GM18861 (cell line): ENCODE measurements at regions not wholly inside any gene's neighbourhood (a gene's known extent, or its start where the extent isn't known, plus 50 kb on each side); places are given as distances from the start of the nearest gene placed in this dataset.
"Not testable (repeated sequence)": the region's sequence is repeated elsewhere in the genome, so short reads cannot be mapped to it uniquely, and the experiment has no call there.

Experiments used
- ATAC-seq: cut with Tn5 transposase; IDR thresholded peaks from one replicate; pipeline ENCODE4 v1.9.1; 2021; ENCODE audit not compliant: unreplicated experiment

DNA sequence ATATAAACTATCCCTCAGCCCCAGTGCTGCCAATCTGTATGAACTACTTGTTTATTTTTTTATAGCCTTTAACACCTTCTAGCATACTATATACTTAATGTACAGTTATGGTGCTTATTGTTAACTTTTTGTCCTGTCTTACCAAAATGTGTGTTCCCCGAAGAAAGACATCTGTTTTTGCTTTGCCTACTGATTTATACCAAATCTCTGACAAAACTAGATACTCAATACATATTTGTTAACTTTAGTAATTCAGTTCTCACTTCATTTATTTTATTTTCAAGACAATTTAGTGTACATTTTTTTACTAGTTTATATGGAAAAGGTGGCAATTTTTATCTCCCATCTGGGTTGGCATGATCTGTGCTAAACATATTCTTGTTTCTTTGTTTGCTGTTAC, 824.3 kb upstream of the ATXN8OS start:
- ATAC-seq = no peak

DNA sequence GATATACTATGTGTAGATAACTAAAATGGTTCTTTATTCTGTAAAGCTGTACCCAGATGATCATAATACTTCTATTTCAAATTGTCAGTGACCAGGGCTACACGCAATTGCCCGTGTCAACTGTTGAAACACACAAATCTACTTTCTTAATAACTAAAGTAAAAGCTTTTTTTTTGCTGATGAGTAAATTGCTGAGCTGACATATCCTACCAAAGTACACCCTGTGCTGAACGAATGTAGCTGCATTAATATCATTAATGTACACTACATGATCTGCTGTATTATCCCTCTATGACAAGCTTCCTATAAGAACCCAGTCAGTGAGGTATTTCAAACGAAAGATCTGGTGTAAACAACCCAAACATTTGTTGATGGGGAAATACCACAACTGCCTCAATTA, 827.2 kb upstream of the ATXN8OS start:
- no peak for ATAC-seq

DNA sequence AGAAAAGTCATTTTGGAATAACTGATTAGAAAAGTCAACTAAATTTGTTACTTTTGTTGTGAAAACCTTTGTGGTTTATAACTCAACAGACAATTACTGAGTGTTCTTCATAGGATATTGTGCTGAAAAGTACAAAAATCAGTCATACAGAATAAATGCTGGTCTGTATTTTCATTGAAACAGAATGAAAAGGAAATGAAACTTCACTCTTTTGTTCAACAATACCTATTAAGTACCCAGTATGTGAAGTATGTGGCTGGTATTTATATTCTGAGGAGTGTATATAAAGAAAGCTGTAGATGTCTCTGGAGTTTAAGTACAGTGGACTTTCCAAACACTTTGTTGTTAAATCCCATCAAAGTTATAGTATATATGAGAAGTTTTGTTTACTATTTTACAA, 828.4 kb upstream of the ATXN8OS start:
- no peak for ATAC-seq

DNA sequence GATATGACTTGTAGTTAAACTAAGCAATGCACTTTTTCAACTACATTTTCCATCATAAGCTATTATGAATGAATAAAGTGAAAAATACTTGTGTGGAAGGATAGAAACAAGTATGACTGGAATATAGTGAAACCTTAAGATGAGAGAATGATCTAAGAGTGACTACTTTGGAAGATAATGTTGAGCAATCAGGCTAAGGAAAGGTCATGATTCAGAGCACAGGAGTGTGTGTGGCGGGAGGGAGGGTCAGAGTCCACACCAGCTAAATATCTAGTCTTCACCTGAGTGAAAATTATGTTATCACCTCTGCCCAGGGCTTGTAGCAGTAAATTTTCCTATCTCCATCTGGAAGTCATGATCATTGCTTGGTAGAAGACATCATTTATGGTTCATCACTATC, 833.4 kb upstream of the ATXN8OS start:
- no peak for ATAC-seq

DNA sequence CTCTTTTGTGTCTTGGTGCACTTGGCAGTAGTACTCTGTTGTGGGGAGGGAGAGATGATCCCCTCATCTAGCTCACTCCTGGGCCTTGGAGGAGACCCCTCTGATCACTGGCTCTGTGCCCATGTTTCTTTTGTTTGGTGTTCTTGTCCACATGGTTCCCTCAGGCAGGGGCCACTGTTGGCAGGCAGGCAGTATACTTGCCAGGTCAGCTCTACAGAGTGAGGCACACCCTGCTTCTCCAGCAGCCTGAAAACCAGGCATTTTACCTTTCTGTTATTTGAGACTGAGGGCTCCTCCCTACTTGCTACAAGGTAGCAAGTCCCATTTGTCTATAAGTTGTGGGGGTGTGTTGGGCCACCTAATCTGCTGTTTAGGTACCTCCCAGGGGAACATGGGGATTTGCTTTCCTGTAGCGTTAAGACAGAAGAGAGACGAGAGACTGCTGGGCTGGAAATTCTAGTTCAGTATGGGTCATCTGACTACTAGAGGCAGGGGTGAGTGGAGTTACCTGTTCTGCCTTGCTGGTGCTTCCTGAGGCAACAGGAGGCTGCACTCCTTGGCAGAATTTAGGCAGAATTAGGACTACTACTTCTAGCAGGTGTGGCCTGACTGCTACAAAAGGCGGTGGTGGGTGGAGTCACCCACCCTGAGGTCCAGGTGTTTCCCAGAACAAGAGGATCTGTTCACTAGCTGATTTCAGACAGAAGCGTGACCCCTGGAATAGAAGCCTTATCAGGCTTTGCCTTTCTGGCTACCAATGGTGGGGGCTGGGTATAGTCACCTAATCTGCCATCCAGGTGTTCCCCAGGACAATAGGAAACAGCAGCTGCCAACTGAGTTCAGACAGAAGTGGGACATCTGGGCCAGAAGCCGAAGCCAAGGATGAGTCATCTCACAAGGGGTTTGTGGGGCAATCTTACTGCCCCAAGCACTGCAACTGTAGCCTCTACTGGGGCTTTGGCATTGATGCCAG, 843.0 kb upstream of the ATXN8OS start:
- no peak for ATAC-seq

DNA sequence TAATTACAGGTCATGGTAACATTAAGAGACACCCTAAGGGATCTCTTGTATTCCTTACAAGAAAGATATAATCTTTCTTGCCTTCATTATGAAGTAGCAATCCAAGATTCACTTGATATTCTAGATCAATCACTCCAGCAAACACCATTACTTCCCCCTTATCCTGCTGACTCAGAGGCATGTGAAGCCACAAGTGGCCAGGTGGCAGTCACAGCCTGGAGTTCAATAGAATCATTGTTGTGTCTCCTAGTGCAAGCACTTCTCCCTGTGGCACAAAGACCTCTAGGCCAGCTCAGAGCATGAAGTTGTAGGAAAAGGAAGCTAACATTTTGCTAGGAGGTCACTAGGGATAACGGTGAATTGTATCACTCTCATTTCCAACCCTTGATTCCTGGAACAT, 864.3 kb upstream of the ATXN8OS start:
- ATAC-seq = no peak

DNA sequence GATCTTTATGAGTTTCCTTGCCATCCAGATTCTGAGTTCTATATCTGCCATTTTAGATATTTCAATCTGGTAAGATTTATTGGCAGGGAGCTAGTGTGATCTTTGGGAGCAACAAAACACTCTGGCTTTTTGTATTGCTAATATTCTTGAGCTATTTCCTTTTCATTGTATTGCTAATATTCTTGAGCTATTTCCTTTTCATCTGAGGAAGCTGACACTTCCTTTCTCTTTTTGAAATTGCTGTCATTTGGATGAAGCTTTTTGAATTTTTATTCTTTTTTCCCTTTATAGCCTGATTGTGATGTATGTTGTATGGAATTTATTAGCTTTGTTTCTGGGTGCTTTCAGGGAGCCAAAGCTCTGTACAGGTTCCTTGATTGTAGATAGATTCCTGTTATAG, 873.5 kb upstream of the ATXN8OS start:
- no peak for ATAC-seq

DNA sequence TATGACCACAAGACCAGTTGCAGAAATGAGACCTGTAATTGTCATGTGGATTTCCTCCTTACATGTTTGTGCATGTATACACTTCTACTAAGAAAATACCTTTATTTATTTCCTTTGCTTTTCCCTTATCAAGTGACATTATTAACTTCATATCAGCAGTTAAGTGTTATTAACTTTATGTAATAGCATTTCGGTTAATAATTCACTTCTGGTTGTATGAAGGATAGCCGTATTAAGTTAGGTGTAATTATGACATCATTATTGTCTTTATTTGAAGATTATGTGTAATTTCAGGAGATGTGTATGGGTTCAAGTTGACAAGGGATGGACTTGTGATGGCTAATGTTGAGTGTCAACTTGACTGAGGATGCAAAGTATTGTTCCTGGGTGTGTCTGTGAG, 881.2 kb upstream of the ATXN8OS start:
- ATAC-seq = no peak

DNA sequence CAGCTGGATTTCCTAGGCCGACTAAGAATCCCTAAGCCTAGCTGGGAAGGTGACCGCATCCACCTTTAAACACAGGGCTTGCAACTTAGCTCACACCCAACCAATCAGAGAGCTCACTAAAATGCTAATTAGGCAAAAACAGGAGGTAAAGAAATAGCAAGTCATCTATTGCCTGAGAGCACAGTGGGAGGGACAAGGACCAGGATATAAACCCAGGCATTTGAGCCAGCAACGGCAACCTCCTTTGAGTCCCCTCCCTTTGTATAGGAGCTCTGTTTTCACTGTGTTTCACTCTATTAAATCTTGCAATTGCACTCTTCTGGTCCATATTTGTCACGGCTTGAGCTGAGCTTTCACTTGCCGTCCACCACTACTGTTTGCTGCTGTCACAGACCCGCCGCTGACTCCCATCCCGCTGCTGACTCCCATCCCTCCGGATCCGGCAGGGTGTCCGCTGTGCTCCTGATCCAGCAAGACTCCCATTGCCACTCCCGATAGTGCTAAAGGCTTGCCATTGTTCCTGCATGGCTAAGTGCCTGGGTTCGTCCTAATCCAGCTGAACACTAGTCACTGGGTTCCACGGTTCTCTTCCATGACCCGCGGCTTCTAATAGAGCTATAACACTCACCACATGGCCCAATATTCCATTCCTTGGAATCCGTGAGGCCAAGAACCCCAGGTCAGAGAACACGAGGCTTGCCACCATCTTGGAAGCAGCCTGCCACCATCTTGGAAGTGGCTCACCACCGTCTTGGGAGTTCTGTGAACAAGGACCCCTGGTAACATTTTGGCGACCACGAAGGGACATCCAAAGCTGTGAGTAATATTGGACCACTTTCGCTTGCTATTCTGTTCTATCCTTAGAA, 885.8 kb upstream of the ATXN8OS start:
- not testable (repeated sequence) for ATAC-seq

DNA sequence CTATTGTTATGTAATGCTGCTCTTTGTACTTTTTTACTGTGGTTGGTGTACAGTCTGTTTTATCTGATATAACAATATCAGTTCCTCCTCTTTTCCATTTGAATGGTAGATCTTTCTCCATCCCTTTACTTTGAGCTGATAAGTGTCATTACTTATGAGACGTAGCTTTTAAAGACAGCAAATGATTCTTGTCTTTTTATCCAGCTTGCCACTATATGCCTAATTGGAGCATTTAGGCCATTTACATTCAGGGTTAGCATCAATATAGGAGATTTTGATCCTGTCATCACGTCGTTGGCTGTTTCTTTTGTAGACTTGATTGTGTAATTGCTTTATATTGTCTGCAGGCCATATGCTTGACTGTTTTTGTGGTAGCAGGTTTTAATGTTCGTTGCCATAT, 894.2 kb upstream of the ATXN8OS start:
- ATAC-seq = no peak

DNA sequence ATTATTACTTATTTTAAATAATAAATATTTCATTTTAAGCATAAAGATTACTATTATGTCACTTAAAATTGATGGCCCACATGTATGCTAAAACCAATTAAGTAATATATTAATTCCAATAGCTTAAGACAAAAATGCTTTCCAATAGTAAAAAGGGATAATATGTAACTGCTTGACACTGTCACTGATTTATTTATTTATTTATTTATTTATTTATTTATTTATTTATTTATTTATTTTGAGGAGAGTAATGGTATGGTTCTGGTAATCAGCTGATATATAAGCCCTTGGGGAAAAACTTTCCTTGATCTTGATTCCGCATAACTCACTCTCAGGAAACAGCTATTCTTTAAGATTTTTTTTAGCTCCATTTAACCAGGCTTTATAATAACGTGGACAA, 903.0 kb upstream of the ATXN8OS start:
- no peak for ATAC-seq

DNA sequence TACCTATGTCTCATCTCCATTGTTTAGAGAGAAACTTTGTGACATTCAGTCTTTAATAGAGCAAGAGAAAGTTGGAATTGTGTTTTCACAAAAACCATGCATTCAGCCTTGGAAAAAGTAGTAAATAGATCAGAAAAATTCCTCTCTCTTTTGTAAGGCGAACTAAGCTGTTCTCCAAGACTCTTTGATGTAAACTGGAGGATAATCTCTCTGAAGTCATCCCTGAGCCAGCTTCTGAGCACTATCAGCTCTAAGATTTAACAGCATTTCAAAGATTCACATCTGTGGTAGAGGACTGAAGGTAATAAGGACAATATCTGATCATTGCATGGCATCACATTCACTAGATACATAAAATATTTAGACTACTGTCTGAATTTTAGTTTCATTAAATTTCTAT, 904.6 kb upstream of the ATXN8OS start:
- no peak for ATAC-seq

DNA sequence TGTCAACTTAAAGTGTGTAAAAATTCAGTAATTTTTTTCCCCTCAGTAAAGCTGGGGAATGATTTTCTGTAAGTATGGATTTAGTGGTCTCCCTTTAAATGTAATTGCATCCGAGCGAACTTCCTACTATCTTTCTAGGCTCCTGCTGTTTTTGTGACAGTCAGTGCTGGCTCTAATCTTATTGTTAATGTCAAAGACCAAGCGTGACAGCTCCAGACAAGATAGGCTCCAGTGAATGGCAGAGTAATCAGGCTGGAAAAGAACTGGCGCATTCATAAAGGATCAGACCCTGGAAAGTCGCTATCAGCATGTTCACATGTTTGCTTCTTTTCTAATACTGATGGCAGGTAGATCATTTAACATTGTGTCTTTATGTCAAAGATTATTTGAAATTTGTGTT, 908.0 kb upstream of the ATXN8OS start:
- no peak for ATAC-seq

DNA sequence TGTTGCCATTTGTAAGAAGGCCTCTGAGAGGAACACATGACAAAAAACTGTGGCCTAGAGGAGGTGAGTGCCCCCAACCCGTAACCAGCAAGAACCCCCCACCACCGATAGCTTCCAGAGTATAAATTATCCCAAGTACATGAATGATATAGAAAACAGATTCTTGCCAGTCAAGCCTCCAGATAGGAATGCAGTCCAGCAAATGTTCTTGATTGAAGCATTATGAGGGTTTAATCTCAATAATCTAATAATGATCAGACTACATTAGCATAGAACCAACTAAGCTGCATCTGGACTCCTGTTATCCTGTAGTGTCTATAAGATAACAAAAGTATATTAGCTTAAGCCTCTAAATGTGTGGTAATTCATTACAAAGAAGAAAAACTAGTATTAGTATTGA, 908.9 kb upstream of the ATXN8OS start:
- ATAC-seq = no peak

DNA sequence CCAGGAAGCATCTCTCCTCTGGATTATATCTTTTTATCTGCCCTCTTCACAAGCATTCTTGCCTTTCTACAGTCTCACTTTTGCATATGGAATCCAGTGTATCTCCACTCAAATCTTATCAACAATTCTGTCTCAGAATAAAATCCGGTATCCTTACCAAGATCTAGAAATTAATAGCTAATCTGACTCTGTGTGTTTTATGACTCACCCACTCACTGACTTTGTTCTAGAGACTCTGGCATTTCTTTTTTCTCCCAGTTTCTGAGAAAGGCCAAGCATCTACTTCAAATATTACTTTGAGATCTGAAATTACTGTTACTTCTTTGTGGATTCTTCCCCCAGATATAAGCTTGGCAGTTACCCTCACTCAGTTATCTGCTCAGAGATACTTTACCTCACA, 913.5 kb upstream of the ATXN8OS start:
- no peak for ATAC-seq

DNA sequence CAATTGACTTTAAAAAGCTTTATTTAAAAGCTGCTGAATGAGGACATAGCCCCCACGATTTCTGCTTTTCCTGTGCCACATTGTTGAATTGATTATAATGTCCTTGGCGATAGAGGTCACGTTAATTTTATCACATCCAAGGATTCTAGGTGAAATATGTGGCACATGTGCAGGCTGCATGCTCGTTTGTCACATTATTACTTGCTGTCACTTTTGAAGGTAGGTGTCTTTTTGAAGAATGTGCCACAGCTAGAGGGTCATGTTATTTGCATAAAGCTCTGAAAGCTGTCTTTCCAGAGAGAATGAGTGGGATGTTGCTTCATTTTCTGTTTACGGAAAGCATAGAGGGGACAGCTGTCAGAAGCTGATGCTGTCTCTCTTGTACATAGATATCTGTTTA, 927.6 kb upstream of the ATXN8OS start:
- no peak for ATAC-seq

DNA sequence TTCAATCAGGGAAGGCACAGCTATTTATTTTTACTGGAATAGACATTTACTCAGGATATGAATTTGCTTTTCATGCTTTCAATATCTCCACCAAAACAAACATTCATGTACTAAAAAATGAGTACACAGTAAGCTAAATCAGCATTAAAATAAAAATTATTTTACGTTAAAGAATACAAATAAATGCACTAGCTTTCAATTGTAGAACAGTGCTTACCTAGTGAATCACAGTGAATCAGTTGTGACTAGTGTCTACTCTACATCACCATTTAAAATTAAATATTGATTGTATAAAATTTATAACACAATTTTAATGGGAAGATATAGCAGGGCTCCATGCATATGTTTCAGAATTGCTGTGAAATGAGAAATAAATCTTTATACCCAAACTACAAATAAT, 929.6 kb upstream of the ATXN8OS start:
- ATAC-seq = no peak

DNA sequence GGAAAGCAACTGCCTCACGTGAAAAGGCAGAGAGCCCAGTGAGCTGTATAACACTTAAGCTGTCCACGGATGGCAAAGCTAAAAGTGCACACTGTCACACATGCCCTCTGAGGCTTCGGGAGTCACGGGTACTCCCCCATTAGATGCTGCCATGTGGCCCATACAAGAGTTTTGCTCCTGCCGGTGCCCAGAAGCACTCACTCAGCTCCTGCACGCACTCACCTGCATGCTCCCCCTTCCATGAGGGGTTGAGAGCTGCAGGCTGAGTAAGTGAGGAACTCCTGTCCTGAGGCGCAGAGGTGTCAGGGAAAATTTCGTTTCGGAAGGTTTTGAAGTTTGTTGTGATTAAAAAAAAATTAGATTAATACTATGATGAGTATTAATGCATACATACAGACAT, 939.2 kb upstream of the ATXN8OS start:
- ATAC-seq = no peak

DNA sequence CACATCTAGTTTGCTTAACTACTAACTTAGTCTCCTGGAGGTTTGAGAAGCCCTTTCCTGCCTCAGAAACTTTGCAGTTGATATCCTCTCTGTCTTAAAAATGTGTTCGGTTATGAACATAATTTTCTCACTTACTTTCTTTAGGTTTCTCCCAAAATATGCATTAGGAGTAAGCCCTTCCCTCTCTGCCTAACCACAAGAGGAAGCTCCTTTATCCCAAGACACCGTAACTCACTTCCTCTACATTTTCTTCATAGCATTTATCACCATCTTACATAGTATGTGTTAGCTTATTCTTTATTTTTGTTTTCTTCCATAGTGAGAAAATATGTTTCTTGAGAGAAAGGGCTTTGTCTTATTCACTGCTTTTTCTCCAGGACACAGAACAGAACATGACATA, 952.5 kb upstream of the ATXN8OS start:
- ATAC-seq = no peak

DNA sequence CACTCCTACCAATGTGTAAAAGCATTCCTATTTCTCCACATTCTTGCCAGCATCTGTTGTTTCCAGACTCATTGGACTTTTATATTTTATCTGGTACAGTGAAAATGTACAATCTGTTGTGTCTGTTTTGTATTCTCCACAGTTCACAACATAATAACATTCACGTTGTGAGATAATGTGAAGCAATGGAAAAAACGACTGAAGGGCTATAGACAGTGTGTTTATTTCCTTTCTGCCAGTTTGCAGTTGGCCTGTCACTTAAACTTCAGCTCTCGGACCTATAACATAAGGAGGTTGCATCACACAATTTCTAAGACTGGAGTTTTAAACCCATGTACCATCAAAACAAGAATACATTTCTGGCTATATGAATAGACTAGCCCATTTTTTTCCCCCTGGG, 965.5 kb upstream of the ATXN8OS start:
- no peak for ATAC-seq

DNA sequence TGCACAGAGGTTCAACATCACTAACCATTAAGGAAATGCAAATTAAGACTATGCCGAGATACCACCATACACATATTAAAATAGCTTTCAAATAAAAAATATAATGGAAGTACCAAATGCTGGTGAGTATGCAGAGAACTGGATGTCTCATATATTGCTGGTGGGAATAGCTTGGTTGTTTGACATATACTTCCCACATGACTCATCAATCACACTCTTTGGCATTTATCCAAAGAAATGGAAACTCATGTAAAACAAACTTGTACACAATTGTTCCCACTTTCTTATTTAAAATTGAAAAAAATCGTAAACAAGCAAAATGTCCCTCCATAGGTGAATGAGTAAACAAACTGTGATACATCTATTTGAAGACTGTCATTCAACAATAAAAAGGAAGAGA, 982.6 kb upstream of the ATXN8OS start:
- no peak for ATAC-seq

DNA sequence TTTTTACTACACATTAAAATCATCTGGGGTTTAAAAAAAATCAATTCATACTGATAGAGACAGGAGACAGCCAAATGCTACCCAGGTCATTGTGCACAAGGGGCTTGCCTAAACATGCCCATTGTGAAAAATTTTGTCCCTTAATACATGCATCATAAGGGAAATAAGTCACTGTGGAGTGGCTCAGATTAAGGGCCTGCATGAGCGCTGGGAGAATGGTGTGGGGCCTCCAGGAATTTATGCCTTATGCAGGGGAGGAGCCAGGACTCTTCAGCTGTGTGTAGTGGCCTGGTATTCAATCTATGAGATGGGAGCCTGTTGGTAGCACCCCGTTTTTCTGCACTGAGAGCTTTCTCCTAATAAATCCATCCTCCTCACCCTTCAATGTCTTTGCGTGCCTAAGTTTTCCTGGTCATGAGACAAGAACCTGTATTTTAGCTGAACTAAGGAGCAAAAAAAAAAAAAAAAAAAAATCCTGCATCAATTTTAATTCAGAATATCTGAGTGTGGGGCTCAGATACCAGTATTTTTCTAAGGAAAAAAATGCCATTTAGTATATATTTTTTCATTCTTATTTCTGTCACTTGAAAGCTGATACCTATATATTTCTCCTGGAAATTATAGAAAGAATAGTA, 997.6 kb upstream of the ATXN8OS start:
- ATAC-seq = no peak
